Astrocyte (in vitro differentiated cells and primary cell): ENCODE measurements at regions not wholly inside any gene's neighbourhood (a gene's known extent, or its start where the extent isn't known, plus 50 kb on each side); places are given as distances from the start of the nearest gene placed in this dataset.

Experiments used
- DNase-seq: peaks from one replicate; pipeline ENCODE4 v3.0.0-alpha.2; 2010; ENCODE audit warnings: low read depth
- FAIRE-seq: peaks from 2 replicates; lab custom pipeline; 2011; peaks lifted over from hg19 to GRCh38; lab: Jason Lieb, UNC
- H2AFZ ChIP-seq: 2 replicates; pipeline ENCODE4 v1.6.0; 2012; ENCODE audit warnings: low read depth, low read length, inconsistent platforms
- H3K27ac ChIP-seq: 2 replicates; pipeline ENCODE4 v1.5.1; 2011; ENCODE audit warnings: low read depth, low read length, inconsistent platforms
- H3K27me3 ChIP-seq: 2 replicates; pipeline ENCODE4 v1.6.0; 2011; ENCODE audit warnings: low read length, inconsistent platforms; ENCODE audit not compliant: insufficient read depth
- H3K36me3 ChIP-seq: 2 replicates; pipeline ENCODE4 v1.5.1; 2011; ENCODE audit warnings: low read length, inconsistent platforms; ENCODE audit not compliant: insufficient read depth
- H3K4me1 ChIP-seq: 2 replicates; pipeline ENCODE4 v1.5.1; 2011; ENCODE audit warnings: low read length, inconsistent platforms; ENCODE audit not compliant: insufficient read depth
- H3K4me2 ChIP-seq: 2 replicates; pipeline ENCODE4 v1.6.0; 2012; ENCODE audit warnings: low read length, inconsistent platforms
- H3K4me3 ChIP-seq: 2 replicates; pipeline ENCODE4 v1.5.1; 2011; ENCODE audit warnings: low read depth, mild to moderate bottlenecking, low read length, inconsistent platforms; ENCODE audit not compliant: insufficient read depth
- H3K79me2 ChIP-seq: 2 replicates; pipeline ENCODE4 v1.6.0; 2012; ENCODE audit warnings: mild to moderate bottlenecking, low read length, inconsistent platforms; ENCODE audit not compliant: insufficient read depth
- H3K9ac ChIP-seq: 2 replicates; pipeline ENCODE4 v1.6.0; 2012; ENCODE audit warnings: mild to moderate bottlenecking, low read length, inconsistent platforms
- H3K9me3 ChIP-seq: 2 replicates; pipeline ENCODE4 v1.5.1; 2012; ENCODE audit warnings: low read depth, mild to moderate bottlenecking, low read length, inconsistent platforms; ENCODE audit not compliant: insufficient read depth
- H4K20me1 ChIP-seq: 2 replicates; pipeline ENCODE4 v1.6.0; 2012; ENCODE audit warnings: low read length, inconsistent platforms; ENCODE audit not compliant: insufficient read depth
- H3K27ac Mint-ChIP-seq: one replicate; pipeline ENCODE4 v1.8.0; 2021; ENCODE audit warnings: mild to moderate bottlenecking, mixed read lengths; ENCODE audit not compliant: unreplicated experiment
- H3K27me3 Mint-ChIP-seq: one replicate; pipeline ENCODE4 v1.8.0; 2021; ENCODE audit warnings: low read depth, mixed read lengths; ENCODE audit not compliant: unreplicated experiment
- H3K36me3 Mint-ChIP-seq: one replicate; pipeline ENCODE4 v1.8.0; 2021; ENCODE audit warnings: low read depth, mixed read lengths; ENCODE audit not compliant: unreplicated experiment
- H3K4me1 Mint-ChIP-seq: one replicate; pipeline ENCODE4 v1.8.0; 2021; ENCODE audit warnings: low read depth, mixed read lengths; ENCODE audit not compliant: unreplicated experiment
- H3K4me3 Mint-ChIP-seq: one replicate; pipeline ENCODE4 v1.8.0; 2021; ENCODE audit warnings: mild to moderate bottlenecking, moderate library complexity, mixed read lengths; ENCODE audit not compliant: unreplicated experiment
- H3K9me3 Mint-ChIP-seq: one replicate; pipeline ENCODE4 v1.8.0; 2021; ENCODE audit warnings: mild to moderate bottlenecking, mixed read lengths; ENCODE audit not compliant: unreplicated experiment
- CTCF ChIP-seq: IDR thresholded peaks from 2 replicates; pipeline ENCODE4 v1.5.1; 2011; ENCODE audit warnings: low read depth, mild to moderate bottlenecking, inconsistent platforms, low read length, moderate library complexity; ENCODE audit not compliant: insufficient read depth
- EZH2 ChIP-seq: IDR thresholded peaks from 2 replicates; pipeline ENCODE4 v1.6.1; 2012; ENCODE audit warnings: mild to moderate bottlenecking, low read length, inconsistent platforms; ENCODE audit not compliant: insufficient read depth

GRCh38 chr10:125331056-125331455, 170.7 kb upstream of the CTBP2 start:
- Histone ChIP-seq H3K27me3 (no peaks in the 10 kb centered on the region), H3K27ac (no peak overlapping the region), H3K79me2 (no peaks in the 10 kb centered on the region), H3K9ac (no peak overlapping the region), H3K9me3 (no peaks in the 10 kb centered on the region), H3K4me2 (no peak overlapping the region), H3K4me3 (no peak overlapping the region), H4K20me1 (no peaks in the 10 kb centered on the region), H2AFZ (no peak overlapping the region), H3K36me3 (no peaks in the 10 kb centered on the region), H3K4me1 (no peaks in the 10 kb centered on the region)
- DNase-seq (no peak), FAIRE-seq (no peak)
- Mint-ChIP-seq H3K4me3 (no peak overlapping the region), H3K9me3 (peaks cover 6% of the 10 kb centered on the region), H3K36me3 (no peaks in the 10 kb centered on the region), H3K27me3 (peaks cover 24% of the 10 kb centered on the region), H3K27ac (no peak overlapping the region), H3K4me1 (no peaks in the 10 kb centered on the region)
- TF ChIP-seq CTCF (no peak), EZH2 (no peak)

- no peak overlapping the region for H3K27ac ChIP-seq
- no peak overlapping the region for H3K27ac Mint-ChIP-seq
- H4K20me1 ChIP-seq, result no peaks in the 10 kb centered on the region
- no peak overlapping the region for H3K4me3 ChIP-seq
- no peaks in the 10 kb centered on the region for H3K27me3 ChIP-seq
- DNase-seq (no peak), FAIRE-seq (no peak)
- no peak overlapping the region for H2AFZ ChIP-seq
- H3K79me2 ChIP-seq, result no peaks in the 10 kb centered on the region
- no peaks in the 10 kb centered on the region for H3K9me3 ChIP-seq
- peaks cover 33% of the 10 kb centered on the region for H3K27me3 Mint-ChIP-seq
- no peaks in the 10 kb centered on the region for H3K36me3 Mint-ChIP-seq
- no peak overlapping the region for H3K4me3 Mint-ChIP-seq
- H3K4me2 ChIP-seq, result no peak overlapping the region
- no peak for TF ChIP-seq CTCF
- TF ChIP-seq EZH2, result no peak
- H3K4me1 Mint-ChIP-seq, result no peaks in the 10 kb centered on the region
- H3K9ac ChIP-seq, result no peak overlapping the region
- H3K36me3 ChIP-seq, result no peaks in the 10 kb centered on the region
- H3K4me1 ChIP-seq, result no peaks in the 10 kb centered on the region
- H3K9me3 Mint-ChIP-seq, result peaks cover 6% of the 10 kb centered on the region
Measured at GRCh38 chr10:125329056-125329455, 168.7 kb upstream of the CTBP2 start.

- Histone ChIP-seq H3K79me2 (no peaks in the 10 kb centered on the region), H3K9me3 (no peaks in the 10 kb centered on the region), H3K27ac (no peak overlapping the region), H3K27me3 (no peaks in the 10 kb centered on the region), H2AFZ (no peak overlapping the region), H3K36me3 (no peaks in the 10 kb centered on the region), H3K4me2 (no peak overlapping the region), H3K4me3 (no peak overlapping the region), H4K20me1 (no peaks in the 10 kb centered on the region), H3K4me1 (no peaks in the 10 kb centered on the region), H3K9ac (no peak overlapping the region)
- Mint-ChIP-seq H3K36me3 (no peaks in the 10 kb centered on the region), H3K27ac (no peak overlapping the region), H3K9me3 (peaks cover 12% of the 10 kb centered on the region), H3K27me3 (peaks cover 35% of the 10 kb centered on the region), H3K4me1 (no peaks in the 10 kb centered on the region), H3K4me3 (no peak overlapping the region)
- no peak for TF ChIP-seq EZH2
- TF ChIP-seq CTCF, result no peak
- FAIRE-seq (no peak), DNase-seq (no peak)
Measured at GRCh38 chr10:125325326-125325725, 165.0 kb upstream of the CTBP2 start.
